ENCODE measurements at regions not wholly inside any gene's neighbourhood (a gene's known extent, or its start where the extent isn't known, plus 50 kb on each side); places are given as distances from the start of the nearest gene placed in this dataset.

DNA sequence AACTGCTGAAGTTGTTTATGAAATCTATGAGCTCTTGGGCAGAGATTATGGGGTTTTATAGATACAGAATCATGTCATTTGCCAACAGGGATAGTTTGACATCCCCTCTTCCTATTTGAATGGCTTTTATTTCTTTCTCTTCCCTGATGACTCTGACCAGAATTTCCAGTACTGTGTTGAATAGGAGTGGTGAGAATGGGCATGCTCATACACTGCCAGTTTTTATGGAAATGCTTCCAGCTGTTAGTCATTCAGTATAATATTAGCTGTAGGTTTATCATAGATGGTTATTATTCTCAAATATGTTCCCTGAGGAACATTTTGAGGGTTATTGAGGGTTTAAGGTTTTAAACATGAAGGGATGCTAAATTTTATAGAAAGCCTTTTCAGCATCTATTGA, 121.2 kb downstream of the NR4A2 start:
- TF ChIP-seq, protein P1, sequence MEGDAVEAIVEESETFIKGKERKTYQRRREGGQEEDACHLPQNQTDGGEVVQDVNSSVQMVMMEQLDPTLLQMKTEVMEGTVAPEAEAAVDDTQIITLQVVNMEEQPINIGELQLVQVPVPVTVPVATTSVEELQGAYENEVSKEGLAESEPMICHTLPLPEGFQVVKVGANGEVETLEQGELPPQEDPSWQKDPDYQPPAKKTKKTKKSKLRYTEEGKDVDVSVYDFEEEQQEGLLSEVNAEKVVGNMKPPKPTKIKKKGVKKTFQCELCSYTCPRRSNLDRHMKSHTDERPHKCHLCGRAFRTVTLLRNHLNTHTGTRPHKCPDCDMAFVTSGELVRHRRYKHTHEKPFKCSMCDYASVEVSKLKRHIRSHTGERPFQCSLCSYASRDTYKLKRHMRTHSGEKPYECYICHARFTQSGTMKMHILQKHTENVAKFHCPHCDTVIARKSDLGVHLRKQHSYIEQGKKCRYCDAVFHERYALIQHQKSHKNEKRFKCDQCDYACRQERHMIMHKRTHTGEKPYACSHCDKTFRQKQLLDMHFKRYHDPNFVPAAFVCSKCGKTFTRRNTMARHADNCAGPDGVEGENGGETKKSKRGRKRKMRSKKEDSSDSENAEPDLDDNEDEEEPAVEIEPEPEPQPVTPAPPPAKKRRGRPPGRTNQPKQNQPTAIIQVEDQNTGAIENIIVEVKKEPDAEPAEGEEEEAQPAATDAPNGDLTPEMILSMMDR (IDR thresholded peaks at IDR 0.05) = no peak

DNA sequence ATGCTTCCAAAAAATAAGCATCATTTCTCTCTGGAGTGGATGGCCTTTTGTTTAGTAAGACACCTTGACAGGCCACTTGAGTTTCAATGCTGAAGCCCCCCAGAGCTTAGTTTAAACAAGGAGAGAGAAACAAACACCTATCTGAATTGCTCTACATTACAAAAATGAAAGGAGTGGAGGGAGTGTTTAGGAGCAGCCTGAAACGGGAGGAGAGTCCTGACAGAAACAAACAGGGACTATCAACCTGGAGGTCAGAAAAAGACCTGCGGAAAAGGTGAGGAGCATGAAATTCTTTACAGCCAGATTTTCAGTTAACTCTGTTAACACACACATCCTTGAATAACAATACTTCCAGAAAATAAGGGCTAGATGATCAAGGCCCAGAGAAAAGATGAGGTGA, 126.2 kb downstream of the NR4A2 start:
- TF ChIP-seq, protein P1 (IDR thresholded peaks at IDR 0.05) = no peak

DNA sequence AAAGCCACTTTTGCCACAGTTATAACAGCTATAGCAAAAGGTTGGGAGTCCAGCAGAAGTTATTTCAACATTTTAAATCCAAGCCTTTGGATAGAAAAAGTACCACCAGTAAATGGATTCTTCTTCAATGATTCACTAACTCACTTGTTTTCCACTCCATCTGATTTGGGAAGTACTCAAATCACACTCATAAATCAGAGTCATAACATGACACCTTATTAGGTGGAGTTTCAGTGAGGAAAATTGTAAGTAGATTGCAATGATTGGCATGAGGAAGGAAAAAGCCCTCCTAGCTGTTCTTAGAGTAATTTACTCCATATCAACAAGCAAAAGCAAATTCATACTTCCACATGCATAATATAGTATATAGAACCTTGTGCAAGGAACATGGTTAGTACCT, 132.9 kb downstream of the NR4A2 start:
- TF ChIP-seq, protein P1 (IDR thresholded peaks at IDR 0.05) = no peak

DNA sequence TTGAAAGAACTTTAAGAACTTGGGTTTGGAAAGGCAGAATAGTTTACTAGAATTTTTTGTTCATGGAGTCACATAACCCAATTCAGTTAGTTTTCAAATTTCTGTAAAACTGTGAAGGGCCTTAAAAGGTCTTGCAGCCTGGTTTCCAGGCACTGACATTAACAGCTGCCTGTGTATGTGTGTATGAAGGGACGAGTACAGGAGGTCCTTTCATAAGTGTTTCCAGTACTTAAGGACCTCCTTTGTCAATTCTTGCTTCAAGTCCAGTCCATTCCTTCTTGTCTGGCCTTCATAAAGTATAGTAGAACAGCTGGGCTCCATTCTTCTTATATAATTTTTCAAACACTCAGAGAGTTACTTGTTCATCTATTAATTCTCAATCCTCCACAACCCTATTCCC, 136.5 kb downstream of the NR4A2 start:
- TF ChIP-seq, protein P1 (IDR thresholded peaks at IDR 0.05) = no peak

DNA sequence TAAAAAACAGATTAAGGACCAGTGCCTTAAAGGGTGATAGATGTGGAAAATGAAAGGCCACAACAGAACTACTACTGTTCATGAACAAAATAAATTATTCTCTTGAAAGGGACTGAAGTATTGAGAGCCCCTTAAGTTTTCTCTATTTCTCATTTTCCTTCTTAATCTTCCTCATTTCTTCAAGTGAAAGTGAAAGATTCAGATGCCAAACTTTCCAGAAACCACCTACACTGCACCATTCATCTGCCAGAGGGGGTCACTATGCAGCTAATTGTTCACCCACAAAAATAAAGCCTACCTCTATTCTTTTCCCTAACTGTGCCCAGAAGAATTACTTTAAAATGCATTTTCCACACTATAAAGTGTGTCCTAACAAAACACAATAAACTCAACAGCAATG, 140.1 kb downstream of the NR4A2 start:
- TF ChIP-seq, protein P1 (IDR thresholded peaks at IDR 0.05) = no peak; the same call in 1 of the 2 replicates

DNA sequence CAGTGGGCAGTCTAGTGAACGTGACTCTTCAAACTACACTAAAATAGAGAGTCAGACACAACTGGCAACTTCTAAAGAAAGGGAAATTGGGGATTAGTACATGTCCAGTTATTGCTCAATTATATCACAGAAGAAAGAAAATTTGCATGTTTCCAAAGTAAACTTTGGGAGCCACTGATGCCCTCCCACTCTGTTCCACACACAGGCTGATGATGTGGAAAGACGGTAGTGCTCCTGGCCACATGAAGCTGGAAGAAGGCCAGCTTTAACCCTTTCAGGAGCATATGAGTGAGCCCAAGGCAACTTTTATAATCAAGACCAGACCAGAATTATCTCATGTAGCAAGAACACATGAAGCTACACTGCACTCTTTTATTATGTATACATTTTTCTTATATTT, 141.0 kb downstream of the NR4A2 start:
- TF ChIP-seq, protein P1 (IDR thresholded peaks at IDR 0.05) = no peak

DNA sequence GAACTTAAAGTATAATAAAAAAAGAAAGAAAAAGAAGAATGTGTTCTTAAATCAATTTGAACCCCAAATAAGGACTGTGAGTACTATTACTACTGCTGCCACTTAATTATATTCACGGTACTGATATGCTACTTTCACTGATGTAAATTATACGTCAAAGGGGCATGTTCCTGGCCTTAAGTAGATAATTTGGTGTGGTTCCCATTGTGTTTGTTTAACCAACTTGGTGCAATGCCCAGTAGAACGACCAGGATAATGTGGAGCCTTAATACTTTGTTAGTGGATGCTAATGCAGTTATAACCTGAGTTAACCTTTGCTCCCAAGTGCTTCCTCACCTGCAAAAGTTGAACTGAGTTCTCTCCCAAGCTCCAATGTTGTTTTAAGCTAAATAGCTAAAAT, 142.0 kb downstream of the NR4A2 start:
- TF ChIP-seq, protein P1 (IDR thresholded peaks at IDR 0.05) = no peak

DNA sequence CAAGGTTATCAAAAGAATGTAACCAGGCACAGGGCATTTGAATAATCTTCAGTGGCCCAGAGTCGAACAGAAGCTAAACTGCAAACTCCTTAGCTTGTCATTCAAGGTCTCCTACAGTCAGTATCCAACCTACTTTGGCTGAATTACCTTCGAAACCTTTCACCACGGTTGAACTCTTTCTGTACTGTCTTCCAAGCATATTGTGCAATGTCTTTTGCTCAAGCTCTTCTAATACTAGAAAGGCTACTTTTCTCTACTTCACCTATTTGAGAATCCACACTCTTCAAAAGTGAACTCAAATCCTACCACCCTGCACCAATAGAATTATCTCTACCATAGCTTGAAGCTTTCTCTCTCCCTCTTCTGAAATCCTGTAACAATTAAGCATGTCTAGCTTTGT, 142.9 kb downstream of the NR4A2 start:
- TF ChIP-seq, protein P1 (IDR thresholded peaks at IDR 0.05) = no peak
